Esophagus muscularis mucosa (tissue), 4 donors: ENCODE measurements at regions not wholly inside any gene's neighbourhood (a gene's known extent, or its start where the extent isn't known, plus 50 kb on each side); places are given as distances from the start of the nearest gene placed in this dataset.

ENCODE experiments used
- EP300 ChIP-seq: sonication (generic); formaldehyde crosslinking; IDR thresholded peaks from one replicate; pipeline ENCODE4 v1.6.1; 2017; ENCODE audit warnings: antibody characterized with exemption
- POLR2AphosphoS5 ChIP-seq, 2 donors: sonication (generic); formaldehyde crosslinking; IDR thresholded peaks; one replicate each; pipeline ENCODE4 v1.6.1; 2017; ENCODE audit warnings: antibody characterized with exemption in 2 of 2
- TF ChIP-seq, protein P1 (sequence below), 3 experiments: fragments of 200-600 bp in 2 of 3; fragments of 450-650 bp in 1 of 3; sonication (generic) in 2 of 3; IDR thresholded peaks; one replicate each; pipeline ENCODE4 v1.5.1; 2017 to 2019; ENCODE audit warnings: antibody characterized with exemption in 3 of 3, mild to moderate bottlenecking in 2 of 3, moderate library complexity in 1 of 3

DNA sequence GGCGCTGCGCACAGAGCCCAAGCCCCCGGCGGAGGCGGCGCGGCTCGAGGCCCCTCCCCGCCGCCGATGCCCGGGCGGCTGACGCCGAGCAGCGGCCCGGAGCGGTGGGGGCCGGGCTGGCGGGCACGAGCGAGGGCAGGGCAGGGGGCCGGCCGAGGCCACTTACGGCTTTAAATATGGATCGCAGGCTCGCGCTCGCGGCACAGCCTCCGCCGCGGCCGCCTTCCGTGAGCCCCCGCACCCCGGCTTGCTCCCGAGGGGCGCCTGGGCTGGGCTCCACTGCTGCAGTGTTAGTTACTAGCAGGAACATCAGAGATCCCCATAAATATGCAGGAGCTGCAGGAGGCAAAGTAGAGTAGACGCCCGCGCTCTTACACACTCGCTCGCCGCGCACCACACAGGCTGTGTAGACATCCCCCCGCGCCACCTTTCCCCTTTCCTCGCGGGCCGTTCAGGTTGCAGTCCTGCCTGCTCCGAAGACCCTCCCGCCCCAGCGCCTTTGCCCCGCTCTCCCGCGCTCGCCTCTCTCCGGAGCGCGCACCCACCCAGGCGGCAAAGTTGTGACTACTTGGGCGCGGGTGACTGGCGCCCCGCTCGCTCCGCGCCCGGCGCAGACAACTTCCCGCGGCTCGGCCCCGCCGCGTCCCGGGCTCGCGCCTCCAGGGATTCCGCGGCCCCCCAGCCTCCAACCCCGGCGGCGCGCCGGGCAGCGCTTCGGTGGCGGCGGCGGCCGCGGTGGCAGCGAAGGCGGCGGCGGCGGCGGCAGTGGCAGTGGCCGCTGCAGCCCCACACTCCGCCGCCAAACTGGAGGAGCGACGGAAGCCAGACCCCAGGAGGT lies 152.0 kb upstream of the SLC4A4 start:
- TF ChIP-seq, protein P1, sequence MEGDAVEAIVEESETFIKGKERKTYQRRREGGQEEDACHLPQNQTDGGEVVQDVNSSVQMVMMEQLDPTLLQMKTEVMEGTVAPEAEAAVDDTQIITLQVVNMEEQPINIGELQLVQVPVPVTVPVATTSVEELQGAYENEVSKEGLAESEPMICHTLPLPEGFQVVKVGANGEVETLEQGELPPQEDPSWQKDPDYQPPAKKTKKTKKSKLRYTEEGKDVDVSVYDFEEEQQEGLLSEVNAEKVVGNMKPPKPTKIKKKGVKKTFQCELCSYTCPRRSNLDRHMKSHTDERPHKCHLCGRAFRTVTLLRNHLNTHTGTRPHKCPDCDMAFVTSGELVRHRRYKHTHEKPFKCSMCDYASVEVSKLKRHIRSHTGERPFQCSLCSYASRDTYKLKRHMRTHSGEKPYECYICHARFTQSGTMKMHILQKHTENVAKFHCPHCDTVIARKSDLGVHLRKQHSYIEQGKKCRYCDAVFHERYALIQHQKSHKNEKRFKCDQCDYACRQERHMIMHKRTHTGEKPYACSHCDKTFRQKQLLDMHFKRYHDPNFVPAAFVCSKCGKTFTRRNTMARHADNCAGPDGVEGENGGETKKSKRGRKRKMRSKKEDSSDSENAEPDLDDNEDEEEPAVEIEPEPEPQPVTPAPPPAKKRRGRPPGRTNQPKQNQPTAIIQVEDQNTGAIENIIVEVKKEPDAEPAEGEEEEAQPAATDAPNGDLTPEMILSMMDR (IDR thresholded peaks at IDR 0.05): no peak
- TF ChIP-seq POLR2AphosphoS5 (IDR thresholded peaks at IDR 0.05) (no peak), EP300 (no peak)
